ENCODE measurements at regions not wholly inside any gene's neighbourhood (a gene's known extent, or its start where the extent isn't known, plus 50 kb on each side); places are given as distances from the start of the nearest gene placed in this dataset.

GRCh38 chr18:49663899-49664890 lies 102.3 kb downstream of the LIPG start:
- no peak for DNase-seq (ENCODE audit: low read depth in 4 of 4, low spot score in 2 of 4)

DNA sequence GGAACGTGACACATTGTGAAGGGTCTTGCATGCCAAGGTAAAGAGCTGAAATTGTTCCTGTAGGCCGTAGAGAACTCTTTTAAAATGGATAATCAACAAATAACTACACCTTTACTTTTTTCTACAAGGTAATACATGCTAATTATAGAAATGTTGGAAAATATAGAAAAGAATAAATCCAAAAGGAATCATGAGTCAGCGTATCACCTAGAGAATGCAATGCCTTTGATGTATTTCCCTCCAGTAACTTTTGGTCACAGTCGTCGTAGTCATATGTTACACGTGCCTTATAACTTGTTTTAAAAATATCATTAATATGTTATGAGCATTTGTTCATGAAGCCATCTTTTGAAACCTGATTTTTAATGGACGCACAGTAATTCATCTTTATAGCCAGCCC lies 100.6 kb downstream of the LIPG start:
- no peak for DNase-seq (ENCODE audit: low read depth in 4 of 4, low spot score in 2 of 4)

GRCh38 chr18:49658823-49659404 lies 97.1 kb downstream of the LIPG start:
- no peak for DNase-seq (ENCODE audit: low read depth in 4 of 4, low spot score in 2 of 4)

- DNase-seq (ENCODE audit: low read depth in 4 of 4, low spot score in 2 of 4) = no peak
These were observed 94.3 kb downstream of the LIPG start for GRCh38 chr18:49656073-49656692.

DNA sequence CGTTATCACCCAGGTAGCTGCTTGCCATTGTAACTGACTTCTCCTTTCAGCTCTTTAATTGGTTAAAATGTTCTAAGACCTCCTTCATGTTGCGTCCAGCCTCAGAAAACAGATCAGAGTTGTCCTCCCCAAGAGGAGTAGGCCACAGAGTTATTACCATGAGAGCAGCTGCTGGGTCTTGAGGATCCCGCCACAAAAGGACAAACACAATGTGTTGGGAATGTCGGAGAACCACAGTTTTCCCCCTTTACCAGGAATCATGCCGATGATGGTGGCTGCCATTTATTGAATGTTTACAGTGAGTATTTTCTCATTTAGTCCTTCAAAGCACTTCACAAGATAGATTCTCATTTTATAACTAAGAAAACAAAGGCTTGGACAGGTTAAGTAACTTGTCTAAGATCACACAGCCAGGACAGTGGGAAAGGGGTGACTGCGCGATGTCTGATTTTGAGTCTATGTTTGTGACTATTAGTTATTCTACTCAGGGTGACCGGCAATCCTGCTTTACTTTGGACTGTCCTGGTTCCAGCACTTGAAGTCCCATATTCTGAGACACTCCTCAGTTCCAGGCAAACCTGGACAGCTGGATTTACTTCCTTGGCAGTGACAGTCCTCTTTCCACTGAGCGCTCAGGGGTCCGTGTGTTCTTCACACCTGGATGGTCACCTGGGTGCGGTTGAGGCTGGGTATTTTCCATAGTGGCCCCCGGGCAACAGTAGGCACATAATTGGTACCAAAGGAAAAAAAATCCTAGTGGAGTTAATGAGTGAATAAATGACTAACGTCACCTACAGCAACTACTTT lies 93.6 kb downstream of the LIPG start:
- DNase-seq (ENCODE audit: low read depth in 4 of 4, low spot score in 2 of 4) = no peak

DNA sequence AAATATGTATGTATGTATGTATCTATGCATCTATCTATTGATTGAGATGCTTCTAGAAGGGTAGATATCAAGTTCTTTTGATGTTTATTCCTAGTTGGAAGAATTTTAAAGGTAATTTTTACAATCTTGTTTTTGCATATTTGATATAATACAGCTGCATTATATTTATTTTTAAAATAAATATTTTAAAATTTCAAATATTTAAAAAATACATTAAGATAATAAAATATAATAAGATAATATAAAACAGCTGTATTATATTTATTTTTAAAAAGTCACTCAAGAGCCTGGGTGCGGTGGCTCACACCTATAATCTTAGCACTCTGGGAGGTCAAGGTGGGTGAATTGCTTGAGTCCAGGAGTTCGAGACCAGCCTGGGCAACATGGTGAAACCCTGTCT lies 92.5 kb downstream of the LIPG start:
- no peak for DNase-seq (ENCODE audit: low read depth in 4 of 4, low spot score in 2 of 4)

DNA sequence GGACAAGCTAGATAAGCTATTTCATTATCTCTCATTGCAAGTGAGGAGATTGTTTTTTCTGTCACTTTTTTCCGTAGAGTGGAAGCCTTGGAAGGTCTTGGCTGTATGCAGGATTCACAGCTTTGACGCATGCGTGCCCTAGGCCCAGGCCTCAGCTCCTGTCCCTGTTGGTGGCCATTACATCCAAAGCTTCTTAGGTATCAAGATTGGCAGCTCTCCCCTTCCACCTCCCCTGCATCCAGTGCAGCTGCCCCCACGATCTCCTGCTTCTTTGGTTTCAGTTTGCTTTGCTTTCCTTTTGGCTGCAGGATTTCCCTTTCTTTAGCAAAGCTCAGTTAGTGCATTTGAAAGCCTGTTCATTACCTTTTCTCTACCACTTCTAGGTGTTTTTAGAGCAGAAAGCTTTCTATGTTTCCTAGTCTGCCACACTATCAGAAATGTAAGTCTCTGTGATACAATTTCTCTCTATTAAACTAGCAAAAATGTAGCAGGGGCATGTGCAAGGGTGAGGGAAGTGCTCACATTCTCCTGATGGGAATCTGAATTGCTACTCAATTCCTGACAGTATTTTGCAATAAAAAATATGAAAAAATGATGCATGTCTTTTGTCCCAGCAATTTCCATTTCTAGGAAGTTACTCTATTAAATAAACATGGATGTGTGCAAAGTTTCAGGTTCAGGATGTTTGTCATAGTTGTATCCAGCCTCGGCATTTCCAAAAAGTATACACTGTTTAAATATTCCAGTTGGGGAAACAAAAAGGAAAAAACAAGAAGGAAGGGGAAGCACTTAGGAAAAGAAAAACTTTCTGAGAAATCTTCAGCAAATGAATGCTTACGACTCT lies 91.2 kb downstream of the LIPG start:
- peak in 1 of 4 donors; percentile 26 for DNase-seq (ENCODE audit: low read depth in 4 of 4, low spot score in 2 of 4)

DNA sequence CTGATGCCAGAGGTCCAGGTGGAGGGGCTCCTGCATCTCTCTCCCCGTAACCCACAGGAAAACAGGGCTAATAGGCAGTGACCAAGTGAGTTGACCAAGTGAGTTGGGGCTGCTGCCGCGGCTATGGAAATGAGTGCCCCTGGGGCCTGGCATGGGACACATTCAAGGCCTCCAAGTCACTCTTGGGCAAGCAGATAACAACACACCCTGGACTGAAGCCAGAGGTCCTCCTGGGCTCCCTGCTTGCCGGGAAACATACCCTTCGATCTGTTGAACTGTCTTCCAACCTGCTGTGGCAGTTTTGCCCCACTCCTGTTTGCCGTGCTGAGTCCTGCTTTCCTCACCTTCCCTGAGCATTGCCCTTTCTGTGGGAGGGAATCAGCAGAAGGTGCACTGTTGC lies 89.2 kb downstream of the LIPG start:
- no peak for DNase-seq (ENCODE audit: low read depth in 4 of 4, low spot score in 2 of 4)

DNA sequence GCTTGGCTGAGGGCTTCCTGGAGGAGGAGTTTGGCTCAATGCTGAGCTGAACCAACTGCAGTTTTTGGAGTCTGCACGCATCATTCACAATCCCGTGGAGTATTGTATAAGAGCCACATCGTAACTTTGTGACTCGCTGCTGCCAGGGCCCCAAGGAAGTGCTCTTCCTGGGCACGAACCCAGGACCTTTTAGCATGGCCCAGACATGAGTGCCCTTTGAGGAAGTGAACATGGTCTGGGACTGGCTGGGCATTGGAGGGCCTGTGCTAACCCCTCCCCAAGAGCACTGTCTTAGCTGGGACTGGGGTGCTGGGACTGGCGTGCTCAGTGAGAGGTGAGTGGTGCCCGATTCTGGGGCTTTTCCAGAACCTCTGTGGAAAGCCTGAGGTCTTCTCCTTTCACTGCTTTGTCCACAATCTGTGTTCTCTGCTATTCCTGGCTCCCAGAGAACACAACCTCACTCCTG lies 88.6 kb downstream of the LIPG start:
- no peak for DNase-seq (ENCODE audit: low read depth in 4 of 4, low spot score in 2 of 4)

DNA sequence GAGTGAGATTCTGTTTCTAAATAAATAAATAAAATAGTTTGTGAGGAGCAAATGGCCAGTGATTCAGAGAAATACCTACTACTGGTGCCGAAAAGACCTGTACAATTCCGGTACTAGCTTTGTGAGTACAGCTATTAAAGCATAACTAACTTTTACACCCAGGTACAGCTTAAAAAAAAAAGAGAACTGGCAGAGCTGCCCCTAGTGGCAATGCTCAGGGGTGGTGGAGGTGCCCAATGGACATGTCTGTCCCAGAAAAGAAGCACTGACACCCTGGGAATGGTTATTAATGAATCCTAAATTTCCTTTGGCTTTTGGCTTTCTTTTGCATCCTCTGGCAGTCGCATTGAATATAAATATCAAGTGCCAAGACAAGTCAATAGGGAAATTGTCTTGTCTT lies 87.0 kb downstream of the LIPG start:
- no peak for DNase-seq (ENCODE audit: low read depth in 4 of 4, low spot score in 2 of 4)
